Fibroblast of lung (primary cell): ENCODE measurements at regions not wholly inside any gene's neighbourhood (a gene's known extent, or its start where the extent isn't known, plus 50 kb on each side); places are given as distances from the start of the nearest gene placed in this dataset.

Experiments
- CTCF ChIP-seq, 2 donors: IDR thresholded peaks in 1 of 2; conservative IDR thresholded peaks in 1 of 2; 1 replicate in 1 of 2; 2 replicates in 1 of 2; pipeline ENCODE4 v1.5.1; 2011 to 2012; ENCODE audit warnings: low read length in 2 of 2, control low read depth in 1 of 2, inconsistent platforms in 1 of 2, low read depth in 1 of 2, mild to moderate bottlenecking in 1 of 2
- EZH2 ChIP-seq: IDR thresholded peaks from 2 replicates; pipeline ENCODE4 v1.5.1; 2012; ENCODE audit warnings: low read length, control low read depth, mild to moderate bottlenecking; ENCODE audit errors: missing control alignments

GRCh38 chr1:193413376-193413775 lies 227.0 kb upstream of the B3GALT2 start:
- TF ChIP-seq EZH2 (no peak), CTCF (conservative IDR thresholded peaks at IDR 0.05 in 1 of 2, IDR thresholded peaks at IDR 0.05 in 1 of 2; ENCODE audit: low read depth in 1 of 2, low read length in 2 of 2) (no peak)
